Superior temporal gyrus (tissue), 1 donor: ENCODE measurements at regions not wholly inside any gene's neighbourhood (a gene's known extent, or its start where the extent isn't known, plus 50 kb on each side); places are given as distances from the start of the nearest gene placed in this dataset.

ENCODE experiments used
- DNase-seq: peaks from one replicate; pipeline ENCODE4 v3.0.0-alpha.2; 2016; ENCODE audit errors: extremely low spot score

DNA sequence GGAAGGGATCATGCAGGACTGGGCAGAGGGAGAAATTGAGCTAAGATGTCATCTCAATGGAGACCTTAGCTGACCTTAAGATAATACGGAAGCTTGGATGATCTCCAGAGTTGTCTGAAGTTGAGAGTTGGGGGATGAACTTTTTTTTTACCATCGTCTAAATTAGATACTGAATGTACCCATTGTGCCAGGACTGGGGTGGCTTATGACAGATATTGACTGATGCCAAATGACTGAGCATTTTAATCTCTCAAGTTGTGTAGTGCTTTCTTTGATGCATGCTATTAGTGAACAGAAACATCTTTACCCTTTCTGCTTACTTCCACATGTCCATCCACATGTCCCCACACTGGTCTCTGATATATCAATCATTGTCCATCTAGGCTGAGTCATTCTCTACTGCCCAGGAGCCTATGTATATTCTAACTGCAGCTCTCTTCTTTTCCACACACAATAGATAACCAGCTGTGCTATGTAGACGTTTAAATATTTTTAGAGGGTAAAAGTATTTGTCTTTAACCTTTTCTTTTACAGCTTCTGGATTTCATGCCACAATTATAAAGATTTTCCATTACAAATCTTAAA is 60.2 kb upstream of the ZKSCAN2 start:
- no peak for DNase-seq

GRCh38 chr16:25311950-25312349 is 54.3 kb upstream of the ZKSCAN2 start:
- no peak for DNase-seq

DNA sequence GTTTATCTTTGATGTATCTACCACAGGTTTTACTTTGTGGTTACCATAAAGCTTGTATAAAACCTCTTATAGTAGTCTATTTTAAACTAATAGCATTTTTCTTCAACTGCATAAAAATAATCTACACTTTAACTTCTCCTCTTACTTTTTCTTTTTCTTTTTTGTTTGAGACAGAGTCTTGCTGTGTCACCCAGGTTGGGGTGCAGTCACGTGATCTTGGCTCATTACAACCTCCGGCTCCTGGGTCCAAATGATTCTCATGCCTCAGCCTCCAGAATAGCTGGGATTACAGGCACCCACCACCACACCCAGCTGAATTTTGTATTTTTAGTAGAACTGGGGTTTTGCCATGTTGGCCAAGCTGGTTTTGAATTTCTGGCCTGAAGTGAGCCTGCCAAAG is 53.4 kb upstream of the ZKSCAN2 start:
- DNase-seq = no peak
